Subcutaneous abdominal adipose tissue (tissue), 5 donors: ENCODE measurements at regions not wholly inside any gene's neighbourhood (a gene's known extent, or its start where the extent isn't known, plus 50 kb on each side); places are given as distances from the start of the nearest gene placed in this dataset.
"Not testable (repeated sequence)": the region's sequence is repeated elsewhere in the genome, so short reads cannot be mapped to it uniquely, and the experiment has no call there.

ENCODE experiments used
- H3K27ac ChIP-seq: one replicate; pipeline ENCODE4 v1.7.0; 2013; ENCODE audit warnings: low read depth, mild to moderate bottlenecking, inconsistent platforms, low read length, moderate library complexity
- H3K27me3 ChIP-seq, 5 donors: one replicate each; pipeline ENCODE4 v1.7.0; 2013; ENCODE audit warnings: low read length in 5 of 5, inconsistent platforms in 1 of 5; ENCODE audit not compliant: control insufficient read depth in 5 of 5, insufficient read depth in 4 of 5
- H3K36me3 ChIP-seq, 5 donors: one replicate each; pipeline ENCODE4 v1.7.0; 2013; ENCODE audit warnings: low read length in 5 of 5; ENCODE audit not compliant: control insufficient read depth in 5 of 5, insufficient read depth in 5 of 5
- H3K4me1 ChIP-seq, 5 donors: one replicate each; pipeline ENCODE4 v1.7.0; 2013; ENCODE audit warnings: low read length in 5 of 5, mild to moderate bottlenecking in 3 of 5, moderate library complexity in 1 of 5; ENCODE audit not compliant: control insufficient read depth in 5 of 5, insufficient read depth in 5 of 5
- H3K4me3 ChIP-seq, 5 donors: one replicate each; pipeline ENCODE4 v1.7.0; 2013; ENCODE audit warnings: low read length in 5 of 5, low read depth in 1 of 5
- H3K9ac ChIP-seq, 5 donors: one replicate each; pipeline ENCODE4 v1.7.0; 2013; ENCODE audit warnings: low read length in 5 of 5, mild to moderate bottlenecking in 4 of 5, moderate library complexity in 3 of 5
- H3K9me3 ChIP-seq, 5 donors: one replicate each; pipeline ENCODE4 v1.7.0; 2013; ENCODE audit warnings: low read length in 5 of 5; ENCODE audit not compliant: control insufficient read depth in 5 of 5
- donor health status: healthy.
- donor health status: healthy.
- donor health status: healthy.
- donor health status: healthy.
- donor health status: healthy.

DNA sequence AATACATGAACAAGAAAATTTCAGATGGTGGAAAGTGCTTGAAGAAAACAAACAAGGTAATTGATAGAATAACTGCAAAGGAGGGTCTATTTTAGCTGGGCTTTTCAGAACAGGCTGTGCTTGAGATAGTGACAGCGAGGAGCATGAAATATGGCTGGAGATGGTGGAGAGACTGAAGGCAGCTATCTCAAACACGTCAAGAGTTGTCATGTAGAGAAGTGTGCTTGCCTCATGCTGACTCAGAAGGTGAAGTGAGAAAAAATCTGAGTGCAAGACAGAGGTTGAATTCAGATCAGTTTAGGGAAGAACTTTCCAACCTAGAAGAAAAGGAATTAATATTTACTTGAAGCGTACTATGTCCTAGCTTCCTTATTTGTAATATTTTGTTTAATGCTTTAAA lies 115.5 kb upstream of the RANBP3L start:
- Histone ChIP-seq H3K4me3 (no peak overlapping the region), H3K27me3 (no peaks in the 10 kb centered on the region), H3K36me3 (no peaks in the 10 kb centered on the region), H3K9ac (no peak overlapping the region), H3K9me3 (no peaks in the 10 kb centered on the region), H3K27ac (no peak overlapping the region), H3K4me1 (peaks cover 0 to 7% (median 2%) of the 10 kb centered on the region in 5 donors)

DNA sequence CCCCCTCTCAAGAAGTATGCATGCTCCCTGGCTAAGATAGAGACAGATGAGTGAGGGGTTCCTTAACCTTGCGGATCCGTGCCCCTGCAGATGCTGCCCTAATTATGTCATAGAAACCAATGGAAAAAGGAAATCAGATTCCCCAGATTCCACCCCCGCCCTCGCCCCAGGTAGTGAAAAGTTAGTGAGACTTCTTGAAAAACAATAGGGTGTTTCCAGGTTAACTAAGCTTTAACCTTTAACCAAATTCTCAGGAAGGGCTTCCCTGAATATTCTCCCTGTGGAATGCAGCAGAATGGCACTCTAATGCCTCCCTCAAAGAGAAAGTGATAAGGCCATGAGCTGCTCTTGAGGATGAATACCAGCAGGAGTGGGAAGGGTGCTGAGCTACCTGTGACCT lies 116.0 kb upstream of the RANBP3L start:
- Histone ChIP-seq H3K4me1 (peaks cover 0 to 7% (median 2%) of the 10 kb centered on the region in 5 donors), H3K27me3 (no peaks in the 10 kb centered on the region), H3K9ac (no peak overlapping the region), H3K27ac (no peak overlapping the region), H3K4me3 (no peak overlapping the region), H3K36me3 (no peaks in the 10 kb centered on the region), H3K9me3 (no peaks in the 10 kb centered on the region)

DNA sequence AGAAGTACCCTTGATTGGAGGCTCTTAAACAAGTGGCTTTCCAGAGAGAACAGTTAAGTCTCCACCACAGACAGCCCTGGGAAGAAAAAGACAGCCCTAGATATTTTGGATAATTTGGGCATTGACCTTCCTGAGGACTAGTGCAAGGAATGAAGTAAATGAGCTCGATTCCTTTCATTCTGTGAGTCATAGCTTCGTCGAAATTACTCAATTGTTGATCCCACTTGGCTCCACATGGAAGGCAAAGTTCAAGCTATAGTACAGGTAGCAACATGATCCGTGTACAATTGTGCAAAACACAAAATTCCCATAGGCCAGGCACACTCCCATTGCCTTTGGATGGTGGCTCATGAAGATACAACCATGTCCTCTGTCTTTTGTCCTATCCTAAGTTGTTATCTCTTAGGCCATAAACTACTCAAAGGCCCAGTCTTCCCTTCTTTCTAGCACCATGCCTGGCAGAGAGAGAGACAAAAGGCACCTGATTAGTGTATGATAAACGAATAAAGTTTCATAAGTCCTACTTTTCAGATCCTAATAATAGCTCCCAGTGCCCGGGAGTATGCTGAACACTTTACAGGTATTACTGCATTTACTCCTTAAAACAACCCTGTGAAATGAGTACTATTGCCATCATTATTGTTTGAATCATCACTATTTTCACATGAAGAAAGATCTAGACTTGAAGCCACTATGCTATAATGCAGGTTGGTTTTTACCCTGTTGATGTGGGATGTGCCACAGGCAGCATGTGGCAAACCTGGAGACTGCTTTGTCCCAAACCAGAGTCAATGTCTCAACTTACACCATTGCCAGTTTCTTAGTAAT lies 116.7 kb upstream of the RANBP3L start:
- Histone ChIP-seq H3K27ac (no peak overlapping the region), H3K4me3 (no peak overlapping the region), H3K4me1 (peaks cover 0 to 7% (median 2%) of the 10 kb centered on the region in 5 donors), H3K36me3 (no peaks in the 10 kb centered on the region), H3K9me3 (no peaks in the 10 kb centered on the region), H3K9ac (no peak overlapping the region), H3K27me3 (no peaks in the 10 kb centered on the region)

DNA sequence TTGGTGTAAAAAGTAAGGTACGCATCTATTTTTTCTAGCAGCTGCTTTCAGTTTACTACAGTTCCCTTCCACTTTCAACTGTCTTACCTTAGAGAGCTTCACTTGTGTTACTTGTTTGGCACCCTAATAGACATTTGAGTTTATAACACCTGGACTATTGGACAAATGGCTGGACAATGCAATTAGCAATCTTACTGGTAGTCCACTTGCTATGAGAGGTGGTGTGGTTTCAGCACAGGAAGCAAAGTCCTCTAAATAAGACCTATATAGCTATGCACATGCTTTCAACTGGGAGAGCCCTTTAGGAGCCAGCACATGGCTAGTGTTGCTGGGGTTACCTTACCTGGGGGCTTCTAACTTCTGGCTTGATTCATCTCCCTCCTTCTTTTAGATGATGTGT lies 119.6 kb upstream of the RANBP3L start:
- H3K27me3 ChIP-seq, result no peaks in the 10 kb centered on the region

DNA sequence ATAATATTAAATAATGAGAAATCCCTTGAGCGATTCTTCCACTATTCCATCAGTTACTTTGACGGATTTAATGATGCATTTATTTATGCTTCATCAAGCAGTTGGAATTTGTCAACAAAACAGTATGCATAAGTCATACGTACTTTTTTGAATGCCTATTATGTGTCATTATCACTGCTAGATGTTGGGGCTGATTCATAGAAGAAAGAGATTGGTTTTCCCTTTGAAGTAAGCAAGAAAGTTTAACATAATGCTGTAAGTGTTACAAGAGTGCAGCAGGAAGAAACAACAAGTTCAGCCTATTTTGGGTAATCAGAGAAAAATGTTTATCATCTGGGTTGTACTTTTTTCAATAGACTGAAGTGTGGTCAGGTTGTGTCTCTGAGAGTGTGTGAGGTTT lies 121.2 kb upstream of the RANBP3L start:
- H3K36me3 ChIP-seq, result no peaks in the 10 kb centered on the region

More for the DNA sequence above, 119.6 kb upstream of the RANBP3L start:
- H3K27ac ChIP-seq, result no peak overlapping the region
- H3K4me3 ChIP-seq, result no peak overlapping the region
- no peak overlapping the region for H3K9ac ChIP-seq
- H3K4me1 ChIP-seq, result peaks cover 0 to 7% (median 2%) of the 10 kb centered on the region in 5 donors
- H3K36me3 ChIP-seq, result no peaks in the 10 kb centered on the region
- H3K9me3 ChIP-seq, result no peaks in the 10 kb centered on the region

DNA sequence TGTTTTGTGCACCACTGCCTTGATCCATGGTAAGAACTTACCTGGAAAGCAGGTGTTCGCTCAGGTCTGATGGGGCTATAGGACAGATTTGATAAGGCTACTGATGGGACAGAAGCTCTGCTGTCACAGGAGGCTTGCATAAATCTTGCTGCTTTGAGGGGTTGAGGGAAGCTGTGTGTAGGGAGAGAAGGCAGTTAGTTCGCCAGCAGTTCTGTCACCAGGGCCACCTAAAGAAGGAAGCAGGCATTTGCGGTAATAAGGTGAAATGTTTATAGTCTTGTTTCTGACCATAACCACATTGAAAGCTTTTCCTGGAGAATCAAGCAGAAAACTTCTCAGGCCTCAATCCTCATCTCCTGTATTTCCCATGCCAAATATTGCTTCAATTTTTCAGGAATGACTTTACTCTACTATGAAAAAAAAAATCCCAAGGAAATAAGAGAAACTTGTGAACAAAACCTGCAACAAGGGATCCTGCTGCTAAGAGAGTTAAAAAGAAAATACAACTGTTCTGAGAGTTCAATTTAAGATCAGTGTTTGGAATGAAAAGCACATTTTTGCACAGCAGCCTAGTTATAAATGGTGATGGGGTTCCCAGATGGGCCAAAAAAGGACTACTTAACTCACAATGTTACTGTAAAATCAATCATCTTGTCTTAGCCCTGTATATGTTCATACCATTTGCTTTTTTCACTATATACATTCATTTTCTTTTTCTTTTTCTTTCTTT lies 122.0 kb upstream of the RANBP3L start:
- H3K27me3 ChIP-seq, result no peaks in the 10 kb centered on the region
- no peak overlapping the region for H3K4me3 ChIP-seq
- H3K9me3 ChIP-seq, result peaks cover 0 to 3% (median 0%) of the 10 kb centered on the region in 5 donors
- H3K9ac ChIP-seq, result no peak overlapping the region
- H3K36me3 ChIP-seq, result no peaks in the 10 kb centered on the region
- H3K27ac ChIP-seq, result no peak overlapping the region
- no peaks in the 10 kb centered on the region for H3K4me1 ChIP-seq

More for the DNA sequence above, 121.2 kb upstream of the RANBP3L start:
- H3K27ac ChIP-seq, result no peak overlapping the region
- H3K9me3 ChIP-seq, result peaks cover 0 to 3% (median 0%) of the 10 kb centered on the region in 5 donors
- peaks cover 0 to 3% (median 0%) of the 10 kb centered on the region in 5 donors for H3K4me1 ChIP-seq
- H3K27me3 ChIP-seq, result no peaks in the 10 kb centered on the region
- H3K4me3 ChIP-seq, result no peak overlapping the region
- H3K9ac ChIP-seq, result no peak overlapping the region

DNA sequence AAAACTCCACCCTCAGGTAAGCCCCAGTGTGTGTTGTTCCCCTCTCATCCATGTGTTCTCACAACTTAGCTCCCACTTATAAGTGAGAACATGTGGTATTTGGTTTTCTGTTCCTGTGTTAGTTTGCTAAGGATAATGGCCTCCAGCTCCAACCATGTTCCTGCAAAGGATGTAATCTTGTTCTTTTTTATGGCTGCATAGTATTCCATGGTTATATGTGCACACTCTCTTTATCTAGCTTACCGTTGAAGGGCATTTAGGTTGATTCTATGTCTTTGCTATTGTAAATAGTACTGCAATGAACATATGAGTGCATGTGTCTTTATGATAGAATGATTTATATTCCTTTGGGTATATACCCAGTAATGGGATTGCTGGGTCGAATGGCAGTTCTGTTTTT lies 124.4 kb upstream of the RANBP3L start:
- H3K27me3 ChIP-seq, H3K4me3 ChIP-seq, H3K9me3 ChIP-seq, H3K27ac ChIP-seq, H3K36me3 ChIP-seq, H3K4me1 ChIP-seq, H3K9ac ChIP-seq: not testable (repeated sequence)

DNA sequence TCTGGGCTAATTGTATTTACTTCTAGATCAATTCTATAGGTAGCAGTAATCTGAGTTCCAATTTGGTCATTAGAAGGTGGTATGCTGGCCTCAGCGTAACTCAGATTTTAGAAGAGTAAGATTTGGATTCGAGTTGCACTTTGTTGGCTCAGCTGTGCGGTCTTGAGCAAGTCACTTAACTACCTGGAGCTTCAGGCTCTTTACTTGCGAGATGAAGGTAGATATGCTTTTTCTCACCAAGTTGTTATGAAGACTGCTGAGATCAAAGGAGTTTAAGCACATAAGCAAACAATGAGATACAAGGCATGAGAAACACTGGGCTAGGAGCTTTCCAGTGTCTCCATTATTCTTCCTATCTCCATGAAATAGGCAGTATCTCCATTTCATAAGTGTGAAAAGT lies 133.8 kb upstream of the RANBP3L start:
- Histone ChIP-seq H3K27ac (no peak overlapping the region), H3K4me3 (no peak overlapping the region), H3K36me3 (no peaks in the 10 kb centered on the region), H3K27me3 (peaks cover 0 to 7% (median 0%) of the 10 kb centered on the region in 5 donors), H3K4me1 (no peaks in the 10 kb centered on the region), H3K9ac (no peak overlapping the region), H3K9me3 (no peaks in the 10 kb centered on the region)

DNA sequence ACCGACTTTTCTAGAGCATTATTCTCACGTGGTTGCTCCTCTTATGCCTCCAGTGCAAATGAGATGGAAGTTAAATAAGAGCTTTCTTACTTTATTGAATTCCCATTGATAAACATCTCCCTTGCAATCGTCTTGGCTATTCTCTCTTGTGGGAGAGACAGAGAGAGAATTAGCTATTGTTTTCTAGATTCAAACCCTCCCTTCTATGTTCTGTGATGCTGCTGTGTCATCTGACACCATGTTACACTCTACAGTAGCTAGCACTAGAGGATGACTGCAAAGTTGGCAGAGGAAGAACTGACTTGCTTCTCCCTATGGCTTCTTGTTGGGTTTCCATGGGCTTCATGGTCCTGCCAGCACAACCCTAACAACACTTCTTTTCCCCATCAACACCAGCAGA lies 134.6 kb upstream of the RANBP3L start:
- Histone ChIP-seq H3K27me3 (peaks cover 0 to 7% (median 0%) of the 10 kb centered on the region in 5 donors), H3K9ac (no peak overlapping the region), H3K27ac (no peak overlapping the region), H3K4me3 (no peak overlapping the region), H3K4me1 (no peaks in the 10 kb centered on the region), H3K9me3 (no peaks in the 10 kb centered on the region), H3K36me3 (no peaks in the 10 kb centered on the region)
